HG03064 (cell line): ENCODE measurements at regions not wholly inside any gene's neighbourhood (a gene's known extent, or its start where the extent isn't known, plus 50 kb on each side); places are given as distances from the start of the nearest gene placed in this dataset.

Experiments
- ATAC-seq: cut with Tn5 transposase; IDR thresholded peaks from one replicate; pipeline ENCODE4 v1.9.1; 2021; ENCODE audit warnings: low read depth; ENCODE audit not compliant: unreplicated experiment

DNA sequence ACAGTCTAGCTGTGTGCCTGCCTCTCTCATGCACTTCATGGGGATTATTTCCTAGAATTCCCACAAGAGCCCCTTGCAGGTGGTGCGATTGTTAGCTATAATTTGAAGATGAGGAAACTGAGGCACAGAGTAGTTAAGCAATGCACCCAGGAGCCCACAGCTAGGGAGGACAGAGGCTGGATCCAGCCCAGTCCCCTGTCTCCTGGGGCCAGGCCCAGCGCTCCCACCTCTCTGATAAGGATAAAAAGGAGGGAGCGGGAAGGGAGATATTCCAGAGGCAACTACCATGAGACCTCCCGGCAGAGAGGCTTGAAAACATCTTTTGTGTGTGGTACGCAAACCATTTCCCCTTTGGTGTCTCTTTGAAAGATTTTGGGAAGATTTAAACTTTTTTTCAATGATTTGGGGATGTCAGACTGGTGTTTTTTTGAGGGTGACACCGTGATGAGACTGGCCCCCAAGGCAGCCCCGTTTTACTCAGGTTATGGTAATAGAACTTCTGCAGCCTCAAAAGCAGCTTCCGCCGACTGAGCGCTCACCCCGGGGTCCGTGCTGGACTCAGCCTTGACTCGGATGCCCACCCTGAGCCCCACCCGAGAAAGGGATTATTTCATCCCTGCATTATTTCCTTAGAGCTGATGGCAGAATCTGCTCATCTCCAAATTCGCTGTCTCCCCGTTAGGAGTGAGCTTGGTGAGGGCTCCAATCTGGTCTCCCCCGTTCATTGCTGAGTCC, 144.7 kb upstream of the IER5L start:
- no peak for ATAC-seq

DNA sequence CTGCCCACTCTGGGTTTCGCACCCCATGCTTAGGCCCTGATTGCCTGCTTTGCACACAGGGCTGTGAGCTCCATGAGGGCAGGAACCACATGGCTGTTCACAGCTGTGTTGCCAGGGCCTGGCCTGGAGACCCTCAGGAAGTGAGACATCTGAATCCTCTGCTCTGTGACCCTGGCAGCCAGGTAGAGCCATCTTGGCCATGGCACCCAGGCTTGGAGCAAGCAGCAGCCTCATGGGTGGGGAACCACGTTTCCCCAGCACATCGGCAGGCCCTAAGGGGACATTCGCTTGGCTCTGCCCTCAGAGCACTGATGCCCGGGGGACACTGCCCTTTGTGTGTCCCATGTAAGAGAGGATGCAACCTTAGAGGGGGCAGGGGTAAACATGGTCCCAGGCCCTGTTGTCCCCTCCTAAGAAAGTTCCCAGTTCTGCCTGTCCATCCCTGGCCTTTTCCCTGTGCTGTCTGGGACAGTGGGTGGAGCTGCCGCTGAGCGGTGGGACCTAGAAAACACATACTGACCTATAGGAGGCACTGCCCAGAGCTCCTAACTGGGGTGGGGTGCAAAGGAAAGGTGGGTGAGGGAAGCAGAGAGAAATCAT, 144.1 kb upstream of the IER5L start:
- no peak for ATAC-seq

DNA sequence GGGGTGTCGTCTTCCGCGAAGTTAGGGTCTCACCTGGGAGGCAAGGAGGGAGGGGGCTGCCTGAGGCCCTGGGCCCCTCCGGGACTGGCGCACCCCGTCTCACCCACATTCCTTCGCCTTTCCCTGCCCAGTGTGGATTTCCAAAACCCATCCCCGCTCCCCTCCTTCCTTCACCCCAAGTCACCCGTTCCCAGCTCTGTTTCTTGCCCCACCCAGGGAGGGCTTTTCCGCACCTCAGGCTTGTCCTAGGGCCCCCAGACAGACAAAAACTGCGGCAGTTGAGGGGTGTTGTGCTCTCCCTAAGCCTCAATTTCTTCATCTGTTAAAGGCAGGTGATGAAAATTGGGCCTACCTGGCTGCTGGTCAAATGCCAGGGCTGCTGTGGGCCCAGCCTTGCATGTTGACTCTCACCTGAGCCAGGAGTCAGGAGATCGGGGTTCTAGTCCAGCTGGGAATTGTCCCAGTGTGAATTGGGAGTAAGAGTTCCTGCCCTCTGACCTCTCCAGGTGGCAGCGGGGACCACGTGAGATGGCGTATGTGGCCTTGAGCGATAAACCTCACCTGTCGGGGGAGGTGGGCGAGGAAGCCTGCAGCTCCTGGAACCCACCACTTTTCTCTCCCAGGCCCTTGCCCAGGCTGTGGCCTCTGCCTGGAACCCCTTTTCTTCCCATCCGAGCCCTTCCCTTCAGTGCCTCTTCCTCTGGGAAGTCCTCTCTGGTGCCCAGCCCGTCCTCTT, 143.4 kb upstream of the IER5L start:
- no peak for ATAC-seq

DNA sequence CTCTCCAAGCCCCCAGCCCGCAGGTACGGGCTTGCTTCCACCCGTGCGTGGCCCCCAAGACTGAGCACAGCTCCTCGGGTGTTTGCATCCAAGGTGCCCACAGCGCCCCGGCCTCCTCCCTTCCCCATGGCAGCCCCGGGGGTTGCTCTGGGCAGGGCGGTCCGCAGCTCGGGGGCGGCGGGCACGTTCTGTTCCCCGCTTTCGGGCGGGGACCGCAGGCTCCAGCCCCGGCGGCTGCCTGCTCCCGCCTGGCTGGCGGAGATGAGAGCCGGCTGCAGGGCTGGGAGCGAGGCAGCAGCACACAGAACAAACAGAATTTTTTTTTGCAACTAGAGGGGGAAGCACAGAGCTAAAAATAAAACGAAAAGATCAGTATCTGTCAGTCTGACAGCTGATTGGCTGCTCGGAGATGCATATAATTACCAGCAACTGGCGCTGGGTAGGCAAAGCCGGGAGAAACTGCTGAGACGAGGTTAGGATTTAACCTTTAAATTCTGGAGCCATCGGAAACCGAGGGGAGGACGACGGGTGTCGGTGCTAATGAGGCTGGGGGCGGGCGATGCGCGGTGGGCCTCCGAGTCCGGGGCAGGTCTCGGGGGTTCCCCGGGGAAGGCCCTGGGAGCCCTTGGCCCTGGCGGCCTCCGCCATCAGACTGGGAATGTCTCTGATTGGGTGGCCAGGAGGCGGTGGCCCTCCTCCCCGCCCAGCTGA, 142.7 kb upstream of the IER5L start:
- no peak for ATAC-seq

DNA sequence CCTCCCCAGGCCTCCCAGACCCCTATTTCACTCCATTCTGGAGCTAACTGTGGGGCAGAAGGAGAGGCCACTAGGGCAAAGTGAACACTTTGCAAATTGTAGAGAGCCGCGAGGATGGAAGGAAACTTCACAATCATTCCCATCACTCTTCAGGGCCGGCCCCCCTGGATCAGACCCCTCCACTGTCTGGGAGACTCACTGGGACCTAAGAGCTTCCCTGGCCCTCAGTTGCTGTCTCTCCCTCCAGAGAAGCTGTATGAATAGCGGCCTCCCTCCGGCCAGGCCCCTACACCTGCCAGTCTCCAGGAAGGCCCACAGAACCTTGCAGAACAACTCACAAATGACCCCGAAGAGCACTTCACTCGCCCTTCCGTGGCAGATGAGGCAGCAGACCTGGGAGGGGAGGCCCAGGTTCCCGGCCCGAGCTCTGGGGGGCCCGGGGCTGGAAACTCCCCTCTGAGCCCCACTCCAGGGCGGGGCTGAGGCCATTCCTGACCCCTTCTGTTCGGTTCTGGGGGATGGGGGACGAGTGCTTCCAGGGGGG, 141.9 kb upstream of the IER5L start:
- ATAC-seq = no peak

DNA sequence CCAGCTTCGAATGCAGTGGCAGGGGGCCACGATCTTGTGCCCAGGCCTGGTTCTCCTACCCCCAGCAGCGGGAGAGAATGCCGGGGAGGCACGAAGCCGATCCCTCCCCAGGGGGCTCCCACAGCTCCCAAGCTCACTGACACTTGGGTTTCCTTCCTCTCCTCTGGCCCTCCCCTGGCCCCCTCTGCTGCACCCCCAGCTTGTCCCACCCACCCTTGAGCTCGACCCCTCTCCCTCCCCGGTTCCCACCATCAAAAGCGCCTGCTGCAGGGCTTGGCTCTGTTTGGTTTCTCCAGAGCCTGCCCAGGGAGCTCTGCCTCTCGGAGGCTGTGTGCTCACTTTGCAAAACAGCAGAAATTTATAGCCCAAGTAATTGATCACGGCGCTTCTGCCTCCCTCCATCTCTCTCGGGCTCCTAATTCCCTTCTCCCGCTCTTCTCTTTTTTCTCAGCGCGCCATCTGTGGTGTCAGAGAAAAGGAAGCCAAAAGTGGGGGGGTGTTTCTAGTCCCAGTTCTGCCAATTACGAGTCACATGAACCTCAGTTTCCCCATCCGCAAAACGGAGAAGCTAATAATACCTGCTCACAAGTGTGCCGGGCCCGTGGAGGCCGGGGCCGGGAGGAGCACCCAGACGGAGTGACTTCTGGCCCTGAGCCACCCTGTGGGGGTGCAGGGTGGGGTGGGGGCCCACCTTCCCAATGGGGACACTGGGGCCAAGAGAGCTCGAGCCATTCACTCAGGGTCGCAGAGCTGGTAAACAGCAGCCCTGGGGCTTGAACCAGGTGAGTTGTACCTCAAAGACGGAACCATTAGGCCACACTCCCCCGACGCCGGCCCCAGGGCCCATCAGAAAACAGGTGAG, 141.2 kb upstream of the IER5L start:
- ATAC-seq = no peak

DNA sequence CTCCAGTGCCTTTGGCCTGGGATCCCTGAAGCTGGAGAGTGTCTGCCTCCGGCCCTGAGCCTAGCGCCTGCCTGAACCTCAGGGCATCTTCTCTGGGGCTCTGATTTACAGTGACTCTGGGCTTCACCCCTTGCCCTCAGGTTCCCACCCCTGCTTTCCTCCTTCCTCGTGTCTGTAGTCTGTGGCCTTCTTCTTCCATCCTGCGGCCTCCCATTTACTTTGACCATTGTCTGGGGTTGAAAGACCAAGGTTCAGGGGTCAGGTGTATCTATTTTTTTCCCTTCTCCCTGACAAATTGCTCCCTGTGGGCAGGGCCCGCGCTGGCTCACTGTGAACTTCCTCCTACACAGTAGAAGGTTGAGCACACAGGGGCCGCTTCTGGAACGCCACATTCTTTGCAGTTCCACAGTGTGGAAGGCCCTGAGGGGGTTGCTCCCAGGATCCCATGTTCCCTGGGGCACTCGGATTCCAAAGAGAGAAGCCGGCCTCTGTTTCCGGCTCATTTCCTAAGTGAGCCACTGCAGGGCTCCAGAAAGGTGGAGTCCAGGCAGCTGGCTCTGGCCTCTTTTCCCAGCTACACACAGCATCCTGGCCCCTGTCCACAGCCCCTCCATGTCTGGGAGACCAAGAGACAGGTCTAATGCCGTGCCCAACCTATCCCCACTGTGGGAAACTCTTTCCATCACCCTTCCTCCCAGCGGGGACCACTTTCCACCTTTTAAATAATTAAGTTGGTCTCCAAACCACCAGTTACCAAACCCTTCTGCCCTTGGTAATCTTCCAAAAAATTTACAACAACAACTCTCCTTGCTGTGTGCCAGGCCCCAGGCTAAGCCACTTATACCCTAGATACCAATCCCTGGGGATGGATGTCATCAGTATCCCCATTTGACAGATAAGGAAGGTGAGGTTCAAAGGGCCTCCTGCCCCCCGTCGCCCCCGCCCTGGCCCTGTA, 140.3 kb upstream of the IER5L start:
- no peak for ATAC-seq

DNA sequence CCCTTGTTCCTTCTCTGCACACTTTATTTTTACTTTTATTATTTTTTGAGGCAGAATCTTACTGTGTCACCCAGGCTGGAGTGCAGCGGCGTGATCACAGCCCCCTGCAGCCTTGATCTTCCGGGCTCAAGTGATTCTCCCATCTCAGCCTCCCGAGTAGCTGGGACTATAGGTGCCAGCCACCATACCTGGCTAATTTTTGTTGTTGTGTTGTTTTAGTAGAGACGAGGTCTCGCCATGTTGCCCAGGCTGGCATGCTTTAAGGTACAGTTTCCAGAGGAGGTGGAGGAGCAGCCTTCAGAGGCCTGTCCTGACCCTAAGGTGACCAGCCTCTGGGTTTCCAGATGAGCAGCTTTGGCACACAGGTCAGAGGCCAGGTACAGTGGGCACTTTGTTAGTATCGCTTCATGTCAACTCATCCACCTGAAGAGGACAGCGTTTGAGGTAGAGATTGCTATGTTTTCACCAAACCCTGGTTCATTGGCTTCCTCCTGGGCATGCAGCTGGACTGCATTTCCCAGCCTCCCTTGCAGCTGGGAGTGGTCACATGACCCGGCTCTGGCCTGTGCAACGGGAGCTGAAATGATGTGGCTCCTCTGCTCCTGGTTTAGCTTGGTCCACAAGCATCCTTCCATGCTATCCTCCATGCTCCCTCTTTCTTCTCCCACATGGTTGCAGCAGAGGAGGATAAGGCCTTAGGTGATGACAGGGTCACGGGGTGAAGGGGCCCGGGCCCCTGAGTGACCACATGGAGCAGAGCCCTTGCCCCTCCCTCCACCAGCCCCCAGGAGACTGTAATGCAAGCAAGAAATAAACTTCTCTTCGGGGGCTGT, 139.3 kb upstream of the IER5L start:
- no peak for ATAC-seq

DNA sequence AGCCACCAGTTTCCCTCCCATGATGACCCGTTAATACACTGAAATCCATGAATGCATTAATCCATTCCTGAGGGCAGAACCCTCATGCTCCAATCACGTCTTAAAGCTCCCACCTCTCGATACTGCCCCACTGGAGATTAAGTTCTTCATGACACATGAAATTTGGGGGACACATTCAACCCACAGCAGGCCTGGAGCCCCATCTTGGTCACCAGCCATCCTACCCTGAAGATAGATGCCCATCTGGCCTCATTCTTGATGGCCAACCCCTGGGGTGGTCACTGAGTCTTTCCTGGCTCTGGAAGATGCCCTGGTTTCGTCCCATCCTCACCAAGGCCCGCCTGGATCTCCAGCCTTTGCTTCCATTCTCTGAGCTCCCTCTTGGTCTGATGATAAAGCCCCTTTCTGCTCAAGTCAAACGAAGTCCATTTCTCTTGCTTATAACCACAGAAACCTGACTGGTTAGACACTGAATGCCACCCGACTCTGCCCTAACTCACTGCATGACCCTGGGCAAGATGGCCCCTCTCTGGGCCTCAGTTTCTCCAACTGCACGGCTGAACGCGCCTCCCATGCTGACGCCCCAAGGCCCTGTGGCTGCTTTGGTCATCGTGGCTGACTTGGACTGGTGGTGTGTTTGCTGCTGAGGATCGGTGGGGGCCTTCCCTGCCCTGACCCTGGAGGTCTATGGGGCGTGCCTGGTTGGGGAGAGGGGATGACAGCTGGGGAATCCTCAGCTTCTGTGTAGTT, 138.4 kb upstream of the IER5L start:
- no peak for ATAC-seq

DNA sequence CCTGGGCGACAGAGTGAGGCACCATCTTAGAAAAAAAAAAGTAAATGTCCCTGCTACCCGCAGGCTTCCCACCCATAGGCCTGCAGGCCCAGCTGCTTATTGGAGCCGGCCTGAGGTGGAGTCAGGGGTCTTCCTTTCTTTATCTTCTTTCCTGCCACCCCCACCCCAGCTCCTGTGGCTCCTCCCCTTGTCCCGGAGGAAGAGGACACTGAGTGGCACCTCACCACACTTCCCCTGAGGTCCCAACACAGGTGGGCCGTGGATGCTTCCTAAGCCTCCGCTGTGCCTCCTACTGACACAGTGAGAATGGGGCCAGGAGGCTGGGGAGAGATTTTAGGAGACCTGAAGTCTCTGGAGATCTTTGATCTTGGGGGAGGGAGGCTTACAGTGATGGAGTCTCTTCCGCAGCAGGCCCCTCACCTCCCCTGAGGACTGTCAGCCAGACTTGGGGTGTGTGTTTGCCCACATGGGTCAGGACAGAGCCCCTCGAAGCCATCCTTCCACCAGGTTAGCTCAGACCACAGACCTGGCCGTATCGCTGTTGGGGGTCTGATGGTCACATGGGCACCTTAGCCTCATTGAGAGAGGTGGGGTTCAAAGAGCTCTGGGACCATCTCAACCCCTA, 135.4 kb upstream of the IER5L start:
- no peak for ATAC-seq

DNA sequence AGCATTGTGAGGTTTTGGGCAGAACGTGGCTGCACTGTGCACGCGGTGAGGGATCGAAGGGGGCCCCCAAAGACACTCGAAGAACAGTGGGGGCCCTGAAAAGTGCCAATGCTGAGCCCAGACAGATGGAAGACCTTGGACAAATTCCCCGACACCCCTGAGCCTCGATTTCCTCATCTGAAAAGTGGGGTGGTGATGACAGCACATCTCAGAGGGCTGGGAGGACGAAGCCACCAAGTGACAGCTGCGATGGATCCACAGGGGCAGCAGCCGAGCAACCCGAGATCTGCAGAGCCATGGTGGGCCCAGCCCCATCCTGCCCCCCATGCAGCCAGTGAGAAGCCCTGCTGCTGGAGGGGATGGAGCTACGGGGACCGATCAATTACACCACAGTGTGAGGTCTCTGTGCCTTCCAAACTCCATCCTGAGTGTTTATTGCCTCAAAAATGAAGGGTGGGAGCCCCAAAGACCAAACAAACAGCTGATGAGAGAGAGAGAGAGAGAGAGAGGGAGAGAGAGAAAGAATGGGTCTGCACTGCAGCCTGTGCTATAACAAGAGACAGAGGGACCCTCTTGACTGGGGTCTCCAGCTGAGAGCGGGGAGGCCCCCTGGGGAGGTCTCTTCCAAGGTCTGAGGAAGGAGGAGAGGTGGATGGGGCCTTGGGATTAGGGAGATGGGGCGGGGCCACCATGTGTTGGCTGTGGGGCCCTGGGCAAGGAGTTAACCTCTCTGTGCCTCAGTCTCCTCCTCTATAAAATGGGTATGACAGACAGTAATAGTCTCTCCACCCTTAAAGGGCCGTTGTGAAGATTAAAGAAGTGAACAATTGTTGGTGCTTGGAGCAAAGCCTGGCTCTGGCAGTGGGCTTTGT, 134.4 kb upstream of the IER5L start:
- ATAC-seq = no peak

DNA sequence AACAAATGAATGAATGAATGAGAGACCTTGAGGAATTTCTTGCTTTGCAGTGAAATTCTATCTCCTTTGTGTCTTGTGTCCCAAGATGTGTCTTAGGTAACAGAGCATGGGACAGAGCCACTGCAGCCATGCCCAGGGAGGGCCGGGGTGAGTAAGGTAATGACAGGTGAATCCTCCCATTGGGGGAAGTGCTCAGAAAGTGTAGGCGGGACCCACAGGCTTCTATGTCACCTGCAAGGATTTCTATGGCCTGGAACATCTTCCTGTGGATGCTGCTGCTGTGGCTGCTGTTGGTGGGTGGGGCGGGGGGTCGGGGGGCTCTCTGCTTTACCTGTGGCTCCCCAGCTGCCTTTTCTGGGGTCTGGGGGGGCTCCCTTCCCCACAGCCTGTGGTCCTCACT, 133.6 kb upstream of the IER5L start:
- no peak for ATAC-seq

DNA sequence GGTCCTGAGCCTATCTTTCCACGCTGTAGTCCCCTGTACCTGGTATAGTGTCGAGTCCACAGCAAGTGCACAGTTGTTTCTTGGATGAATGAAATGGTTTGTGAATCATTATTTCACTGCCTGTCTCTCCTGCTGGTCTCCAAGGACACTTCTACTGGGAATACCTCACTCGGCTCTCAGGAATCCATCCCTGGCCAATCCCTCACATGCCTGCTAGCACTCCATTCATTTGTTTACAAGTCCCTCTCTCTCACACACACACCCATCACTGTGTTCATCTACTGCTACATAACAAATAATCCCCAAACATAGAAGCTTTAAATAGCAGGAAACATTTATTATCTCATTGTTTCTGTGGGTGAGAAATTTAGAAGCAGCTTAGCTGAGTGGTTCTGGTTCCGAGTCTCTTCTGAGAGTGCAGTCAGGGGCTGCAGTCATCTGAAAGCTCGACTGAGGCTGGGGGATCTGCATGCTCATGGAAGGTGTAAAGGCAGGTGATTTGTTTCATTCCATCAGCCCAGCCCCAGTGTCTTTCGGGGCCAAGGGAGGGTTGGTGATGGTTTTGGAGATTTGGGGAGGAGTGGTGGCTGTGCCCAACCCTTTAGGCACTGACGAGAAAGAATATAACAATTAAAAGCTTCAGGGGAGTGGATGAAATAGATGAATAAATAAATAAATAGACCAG, 132.7 kb upstream of the IER5L start:
- ATAC-seq = no peak

DNA sequence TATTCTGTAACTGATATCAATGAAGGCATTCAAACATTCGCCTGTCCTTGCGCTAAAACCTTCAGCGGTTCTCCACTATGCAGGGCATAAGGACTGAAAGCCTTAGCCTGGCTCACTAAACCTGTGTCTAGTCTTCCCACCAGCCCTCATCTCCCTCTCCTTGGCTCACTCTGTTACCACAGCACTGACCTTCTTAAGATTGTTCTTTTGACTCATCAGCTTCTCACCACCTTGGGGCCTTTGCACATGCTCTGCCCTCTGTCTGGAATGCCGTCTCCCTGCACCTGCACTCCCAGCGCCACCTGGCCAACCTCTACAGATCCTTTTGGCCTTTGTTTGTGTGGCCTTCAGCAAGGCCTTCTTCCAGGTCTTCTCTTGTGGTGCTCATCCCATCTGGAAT, 131.8 kb upstream of the IER5L start:
- ATAC-seq = no peak

DNA sequence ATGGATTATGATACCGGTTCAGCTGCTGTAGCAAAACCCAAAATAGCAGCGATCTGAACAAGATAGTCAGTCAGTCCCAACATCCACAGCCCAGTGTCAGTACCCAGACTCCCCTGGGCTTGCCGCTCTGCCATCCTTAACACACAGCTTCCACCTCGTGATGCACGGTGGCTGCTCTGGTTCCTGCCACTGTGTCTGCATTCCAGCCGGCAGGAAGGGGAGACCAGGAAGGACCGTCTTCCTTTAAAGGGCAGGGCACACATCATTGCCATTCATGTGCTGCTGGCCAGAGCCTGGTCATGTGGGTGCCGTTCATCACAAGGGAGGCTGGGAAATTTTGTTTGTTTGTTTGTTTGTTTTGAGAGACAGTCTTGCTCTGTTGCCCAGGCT, 131.0 kb upstream of the IER5L start:
- no peak for ATAC-seq
